ENCODE measurements at regions not wholly inside any gene's neighbourhood (a gene's known extent, or its start where the extent isn't known, plus 50 kb on each side); places are given as distances from the start of the nearest gene placed in this dataset.

GRCh38 chr16:5681966-5682365, 584.4 kb upstream of the EEF2KMT start:
- no peak for DNase-seq
- WGBS (ENCODE audit: insufficient coverage) = 80% methylated on average over 1 of the region's 3 CpGs
- H3K27ac ChIP-seq (ENCODE audit: low read length) = no peak overlapping the region
- H3K4me1 ChIP-seq (ENCODE audit: control insufficient read depth, insufficient read depth, low read length) = no peaks in the 10 kb centered on the region
- H3K9me3 ChIP-seq (replicated peaks; ENCODE audit: control insufficient read depth, low read depth, low read length) = no peaks in the 10 kb centered on the region
- H3K27me3 ChIP-seq (ENCODE audit: control insufficient read depth, insufficient read depth, low read length) = no peaks in the 10 kb centered on the region
- no peak overlapping the region for H3K4me3 ChIP-seq (ENCODE audit: low read length)
- no peaks in the 10 kb centered on the region for H3K36me3 ChIP-seq (ENCODE audit: control insufficient read depth, insufficient read depth, low read length)

- H3K4me3 ChIP-seq (ENCODE audit: low read length) = no peak overlapping the region
- WGBS (ENCODE audit: insufficient coverage) = 0% methylated on average over 1 of the region's 7 CpGs
- no peaks in the 10 kb centered on the region for H3K27me3 ChIP-seq (ENCODE audit: control insufficient read depth, insufficient read depth, low read length)
- no peak overlapping the region for H3K27ac ChIP-seq (ENCODE audit: low read length)
- H3K36me3 ChIP-seq (ENCODE audit: control insufficient read depth, insufficient read depth, low read length) = no peaks in the 10 kb centered on the region
- no peak for DNase-seq
- no peaks in the 10 kb centered on the region for H3K9me3 ChIP-seq (replicated peaks; ENCODE audit: control insufficient read depth, low read depth, low read length)
- H3K4me1 ChIP-seq (ENCODE audit: control insufficient read depth, insufficient read depth, low read length) = no peaks in the 10 kb centered on the region
Observed at GRCh38 chr16:5678371-5678770, 580.8 kb upstream of the EEF2KMT start.

- no peak for DNase-seq
- no peaks in the 10 kb centered on the region for H3K36me3 ChIP-seq (ENCODE audit: control insufficient read depth, insufficient read depth, low read length)
- no peaks in the 10 kb centered on the region for H3K4me1 ChIP-seq (ENCODE audit: control insufficient read depth, insufficient read depth, low read length)
- WGBS (ENCODE audit: insufficient coverage) = 86% methylated on average over 1 of the region's 2 CpGs
- no peaks in the 10 kb centered on the region for H3K9me3 ChIP-seq (replicated peaks; ENCODE audit: control insufficient read depth, low read depth, low read length)
- no peaks in the 10 kb centered on the region for H3K27me3 ChIP-seq (ENCODE audit: control insufficient read depth, insufficient read depth, low read length)
- no peak overlapping the region for H3K27ac ChIP-seq (ENCODE audit: low read length)
- no peak overlapping the region for H3K4me3 ChIP-seq (ENCODE audit: low read length)
Observed at GRCh38 chr16:5671421-5671820, 573.8 kb upstream of the EEF2KMT start.

GRCh38 chr16:5670198-5670597, 572.6 kb upstream of the EEF2KMT start:
- Histone ChIP-seq H3K9me3 (replicated peaks; ENCODE audit: control insufficient read depth, low read depth, low read length) (no peaks in the 10 kb centered on the region), H3K27me3 (ENCODE audit: control insufficient read depth, insufficient read depth, low read length) (no peaks in the 10 kb centered on the region), H3K27ac (ENCODE audit: low read length) (no peak overlapping the region), H3K4me3 (ENCODE audit: low read length) (no peak overlapping the region), H3K4me1 (ENCODE audit: control insufficient read depth, insufficient read depth, low read length) (no peaks in the 10 kb centered on the region), H3K36me3 (ENCODE audit: control insufficient read depth, insufficient read depth, low read length) (no peaks in the 10 kb centered on the region)
- no CpG with 5 or more reads among the region's 2 CpGs for WGBS (ENCODE audit: insufficient coverage)
- DNase-seq = no peak

- no peaks in the 10 kb centered on the region for H3K27me3 ChIP-seq (ENCODE audit: control insufficient read depth, insufficient read depth, low read length)
- no CpG with 5 or more reads among the region's 2 CpGs for WGBS (ENCODE audit: insufficient coverage)
Observed at GRCh38 chr16:5668553-5668952, 571.0 kb upstream of the EEF2KMT start.

GRCh38 chr16:5665834-5666233, 568.2 kb upstream of the EEF2KMT start:
- no peak for DNase-seq

More at GRCh38 chr16:5668553-5668952, 571.0 kb upstream of the EEF2KMT start:
- H3K9me3 ChIP-seq (replicated peaks; ENCODE audit: control insufficient read depth, low read depth, low read length) = no peaks in the 10 kb centered on the region
- no peak overlapping the region for H3K27ac ChIP-seq (ENCODE audit: low read length)
- DNase-seq = no peak
- no peaks in the 10 kb centered on the region for H3K4me1 ChIP-seq (ENCODE audit: control insufficient read depth, insufficient read depth, low read length)
- no peak overlapping the region for H3K4me3 ChIP-seq (ENCODE audit: low read length)
- no peaks in the 10 kb centered on the region for H3K36me3 ChIP-seq (ENCODE audit: control insufficient read depth, insufficient read depth, low read length)

GRCh38 chr16:5653789-5654188, 556.2 kb upstream of the EEF2KMT start:
- DNase-seq = no peak
- no peaks in the 10 kb centered on the region for H3K9me3 ChIP-seq (replicated peaks; ENCODE audit: control insufficient read depth, low read depth, low read length)
- H3K27ac ChIP-seq (ENCODE audit: low read length) = no peak overlapping the region
- no peaks in the 10 kb centered on the region for H3K27me3 ChIP-seq (ENCODE audit: control insufficient read depth, insufficient read depth, low read length)
- 45% methylated on average over 11 of the region's 11 CpGs for WGBS (ENCODE audit: insufficient coverage)
- no peak overlapping the region for H3K4me3 ChIP-seq (ENCODE audit: low read length)
- no peaks in the 10 kb centered on the region for H3K4me1 ChIP-seq (ENCODE audit: control insufficient read depth, insufficient read depth, low read length)
- H3K36me3 ChIP-seq (ENCODE audit: control insufficient read depth, insufficient read depth, low read length) = no peaks in the 10 kb centered on the region

More at GRCh38 chr16:5665834-5666233, 568.2 kb upstream of the EEF2KMT start:
- Histone ChIP-seq H3K36me3 (ENCODE audit: control insufficient read depth, insufficient read depth, low read length) (no peaks in the 10 kb centered on the region), H3K9me3 (replicated peaks; ENCODE audit: control insufficient read depth, low read depth, low read length) (no peaks in the 10 kb centered on the region), H3K4me1 (ENCODE audit: control insufficient read depth, insufficient read depth, low read length) (no peaks in the 10 kb centered on the region), H3K27ac (ENCODE audit: low read length) (no peak overlapping the region), H3K4me3 (ENCODE audit: low read length) (no peak overlapping the region), H3K27me3 (ENCODE audit: control insufficient read depth, insufficient read depth, low read length) (no peaks in the 10 kb centered on the region)
- 39% methylated on average over 4 of the region's 11 CpGs for WGBS (ENCODE audit: insufficient coverage)

- DNase-seq = no peak
- H3K36me3 ChIP-seq (ENCODE audit: control insufficient read depth, insufficient read depth, low read length) = no peaks in the 10 kb centered on the region
- no peak overlapping the region for H3K27ac ChIP-seq (ENCODE audit: low read length)
- 85% methylated on average over 9 of the region's 10 CpGs for WGBS (ENCODE audit: insufficient coverage)
- H3K4me1 ChIP-seq (ENCODE audit: control insufficient read depth, insufficient read depth, low read length) = no peaks in the 10 kb centered on the region
- no peak overlapping the region for H3K4me3 ChIP-seq (ENCODE audit: low read length)
- H3K9me3 ChIP-seq (replicated peaks; ENCODE audit: control insufficient read depth, low read depth, low read length) = no peaks in the 10 kb centered on the region
- no peaks in the 10 kb centered on the region for H3K27me3 ChIP-seq (ENCODE audit: control insufficient read depth, insufficient read depth, low read length)
Observed at GRCh38 chr16:5653041-5653440, 555.4 kb upstream of the EEF2KMT start.

- no peak overlapping the region for H3K4me3 ChIP-seq (ENCODE audit: low read length)
- no peaks in the 10 kb centered on the region for H3K4me1 ChIP-seq (ENCODE audit: control insufficient read depth, insufficient read depth, low read length)
- H3K27ac ChIP-seq (ENCODE audit: low read length) = no peak overlapping the region
- DNase-seq = no peak
- no peaks in the 10 kb centered on the region for H3K27me3 ChIP-seq (ENCODE audit: control insufficient read depth, insufficient read depth, low read length)
- H3K36me3 ChIP-seq (ENCODE audit: control insufficient read depth, insufficient read depth, low read length) = no peaks in the 10 kb centered on the region
- no peaks in the 10 kb centered on the region for H3K9me3 ChIP-seq (replicated peaks; ENCODE audit: control insufficient read depth, low read depth, low read length)
- WGBS (ENCODE audit: insufficient coverage) = 44% methylated on average over 11 of the region's 22 CpGs
Observed at GRCh38 chr16:5649762-5650743, 552.5 kb upstream of the EEF2KMT start.

GRCh38 chr16:5647051-5647450, 549.5 kb upstream of the EEF2KMT start:
- DNase-seq = no peak
- Histone ChIP-seq H3K4me1 (ENCODE audit: control insufficient read depth, insufficient read depth, low read length) (no peaks in the 10 kb centered on the region), H3K36me3 (ENCODE audit: control insufficient read depth, insufficient read depth, low read length) (no peaks in the 10 kb centered on the region), H3K4me3 (ENCODE audit: low read length) (no peak overlapping the region), H3K27me3 (ENCODE audit: control insufficient read depth, insufficient read depth, low read length) (no peaks in the 10 kb centered on the region), H3K27ac (ENCODE audit: low read length) (no peak overlapping the region), H3K9me3 (replicated peaks; ENCODE audit: control insufficient read depth, low read depth, low read length) (no peaks in the 10 kb centered on the region)
- 43% methylated on average over 1 of the region's 1 CpG for WGBS (ENCODE audit: insufficient coverage)
